ENCODE measurements at regions not wholly inside any gene's neighbourhood (a gene's known extent, or its start where the extent isn't known, plus 50 kb on each side); places are given as distances from the start of the nearest gene placed in this dataset.

- Histone ChIP-seq H3K27me3 (replicated peaks; ENCODE audit: insufficient read depth) (no peaks in the 10 kb centered on the region), H3K4me3 (no peak overlapping the region), H3K4me1 (replicated peaks) (no peaks in the 10 kb centered on the region), H3K9me3 (no peaks in the 10 kb centered on the region), H3K36me3 (no peaks in the 10 kb centered on the region), H3K27ac (no peak overlapping the region)
- no peak for DNase-seq (ENCODE audit: low spot score)
- intact Hi-C loops (cut with DNase I) = no loop called here
- TF ChIP-seq CTCF (IDR thresholded peaks at IDR 0.05) = no peak
- TF ChIP-seq POLR2A (IDR thresholded peaks at IDR 0.05) = no peak
- TF ChIP-seq POLR2AphosphoS5 (IDR thresholded peaks at IDR 0.05) = no peak
- WGBS = 63% methylated on average over 2 of the region's 2 CpGs
Measured at GRCh38 chr10:64750672-64751071, 1229.5 kb downstream of the REEP3 start.

- Histone ChIP-seq H3K36me3 (no peaks in the 10 kb centered on the region), H3K4me1 (replicated peaks) (no peaks in the 10 kb centered on the region), H3K27me3 (replicated peaks; ENCODE audit: insufficient read depth) (no peaks in the 10 kb centered on the region), H3K9me3 (no peaks in the 10 kb centered on the region), H3K4me3 (no peak overlapping the region), H3K27ac (no peak overlapping the region)
- DNase-seq (ENCODE audit: low spot score) = no peak
- no peak for TF ChIP-seq CTCF (IDR thresholded peaks at IDR 0.05)
- TF ChIP-seq POLR2A (IDR thresholded peaks at IDR 0.05) = no peak
- TF ChIP-seq POLR2AphosphoS5 (IDR thresholded peaks at IDR 0.05) = no peak
- intact Hi-C loops (cut with DNase I) = no loop called here
- WGBS = 83% methylated on average over 2 of the region's 2 CpGs
Measured at GRCh38 chr10:64753516-64753915, 1232.3 kb downstream of the REEP3 start.

- Histone ChIP-seq H3K4me1 (replicated peaks) (no peaks in the 10 kb centered on the region), H3K4me3 (no peak overlapping the region), H3K27me3 (replicated peaks; ENCODE audit: insufficient read depth) (no peaks in the 10 kb centered on the region), H3K27ac (no peak overlapping the region), H3K36me3 (no peaks in the 10 kb centered on the region), H3K9me3 (no peaks in the 10 kb centered on the region)
- intact Hi-C loops (cut with DNase I) = no loop called here
- no peak for DNase-seq (ENCODE audit: low spot score)
- TF ChIP-seq POLR2A (IDR thresholded peaks at IDR 0.05) (no peak), POLR2AphosphoS5 (IDR thresholded peaks at IDR 0.05) (no peak), CTCF (IDR thresholded peaks at IDR 0.05) (no peak)
- 74% methylated on average over 4 of the region's 4 CpGs for WGBS
Measured at GRCh38 chr10:64760371-64760770, 1239.2 kb downstream of the REEP3 start.

GRCh38 chr10:64762861-64763260 lies 1241.7 kb downstream of the REEP3 start:
- no peaks in the 10 kb centered on the region for H3K36me3 ChIP-seq
- H3K9me3 ChIP-seq = no peaks in the 10 kb centered on the region
- no peak overlapping the region for H3K4me3 ChIP-seq
- H3K27ac ChIP-seq = no peak overlapping the region
- intact Hi-C loops (cut with DNase I) = no loop called here
- 68% methylated on average over 4 of the region's 4 CpGs for WGBS
- DNase-seq (ENCODE audit: low spot score) = no peak
- H3K27me3 ChIP-seq (replicated peaks; ENCODE audit: insufficient read depth) = no peaks in the 10 kb centered on the region
- TF ChIP-seq CTCF (IDR thresholded peaks at IDR 0.05) (no peak), POLR2AphosphoS5 (IDR thresholded peaks at IDR 0.05) (no peak), POLR2A (IDR thresholded peaks at IDR 0.05) (no peak)
- no peaks in the 10 kb centered on the region for H3K4me1 ChIP-seq (replicated peaks)

- no peaks in the 10 kb centered on the region for H3K36me3 ChIP-seq
- WGBS = 65% methylated on average over 2 of the region's 2 CpGs
- H3K27ac ChIP-seq = no peak overlapping the region
- DNase-seq (ENCODE audit: low spot score) = no peak
- intact Hi-C loops (cut with DNase I) = no loop called here
- no peaks in the 10 kb centered on the region for H3K4me1 ChIP-seq (replicated peaks)
- H3K9me3 ChIP-seq = no peaks in the 10 kb centered on the region
- H3K27me3 ChIP-seq (replicated peaks; ENCODE audit: insufficient read depth) = no peaks in the 10 kb centered on the region
- H3K4me3 ChIP-seq = no peak overlapping the region
- TF ChIP-seq CTCF (IDR thresholded peaks at IDR 0.05) (no peak), POLR2AphosphoS5 (IDR thresholded peaks at IDR 0.05) (no peak), POLR2A (IDR thresholded peaks at IDR 0.05) (no peak)
Measured at GRCh38 chr10:64765498-64765897, 1244.3 kb downstream of the REEP3 start.
